ENCODE measurements at regions not wholly inside any gene's neighbourhood (a gene's known extent, or its start where the extent isn't known, plus 50 kb on each side); places are given as distances from the start of the nearest gene placed in this dataset.
A peak's percentile ranks its signal among the peaks of the same experiment; 100 is the strongest.

DNA sequence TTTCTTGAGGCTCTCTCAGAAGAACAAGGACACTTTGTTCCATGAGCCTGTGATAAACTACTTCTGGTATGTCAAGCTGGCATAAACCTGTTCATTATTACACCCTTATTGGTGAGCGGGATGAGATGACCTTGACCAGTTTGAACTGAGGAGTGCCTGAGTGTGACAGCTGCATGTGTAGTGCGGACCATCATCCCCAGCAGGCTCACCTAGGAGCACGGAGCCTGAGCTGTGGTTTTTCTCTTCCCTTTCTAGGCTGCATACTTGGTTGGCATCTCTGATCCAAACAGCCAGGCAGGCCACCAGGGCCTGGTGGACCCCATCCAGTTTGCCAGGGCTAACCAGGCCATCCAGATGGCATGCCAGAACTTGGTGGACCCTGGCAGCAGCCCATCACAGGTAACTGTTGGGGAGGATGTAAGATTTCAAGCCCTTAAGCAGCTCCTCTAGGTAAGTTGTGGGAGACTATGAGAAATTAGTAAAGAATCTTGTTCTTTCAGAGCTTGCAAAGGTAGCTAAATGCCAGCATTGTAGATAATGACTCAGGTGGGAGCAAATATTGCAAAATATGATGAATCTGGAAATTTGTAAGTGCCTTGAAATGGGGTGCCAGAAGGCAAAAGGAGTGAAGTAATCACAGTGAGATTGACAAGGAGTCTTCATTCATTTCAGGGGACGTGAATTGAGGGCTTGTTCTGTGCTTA lies 288.9 kb upstream of the TPM1 start:
- Histone ChIP-seq H3K4me1 (peaks cover 0 to 5% (median 0%) of the 10 kb centered on the region in 6 donors), H3K27ac (peak overlapping the region in 1 of 8 donors; percentile 24), H3K9me3 (no peaks in the 10 kb centered on the region), H3K27me3 (replicated peaks in 1 of 7) (no peaks in the 10 kb centered on the region), H3K4me3 (no peak overlapping the region), H3K36me3 (no peaks in the 10 kb centered on the region)
- intact Hi-C loops (cut with DNase I; ENCODE audit: low total_unique reads), result no loop called here
- 86 to 97% (median 92%) methylated on average over 4 of the region's 4 CpGs for WGBS, 5 donors
- DNase-seq, result no peak
- no peak for TF ChIP-seq POLR2A (IDR thresholded peaks at IDR 0.05)
- TF ChIP-seq, protein P1, sequence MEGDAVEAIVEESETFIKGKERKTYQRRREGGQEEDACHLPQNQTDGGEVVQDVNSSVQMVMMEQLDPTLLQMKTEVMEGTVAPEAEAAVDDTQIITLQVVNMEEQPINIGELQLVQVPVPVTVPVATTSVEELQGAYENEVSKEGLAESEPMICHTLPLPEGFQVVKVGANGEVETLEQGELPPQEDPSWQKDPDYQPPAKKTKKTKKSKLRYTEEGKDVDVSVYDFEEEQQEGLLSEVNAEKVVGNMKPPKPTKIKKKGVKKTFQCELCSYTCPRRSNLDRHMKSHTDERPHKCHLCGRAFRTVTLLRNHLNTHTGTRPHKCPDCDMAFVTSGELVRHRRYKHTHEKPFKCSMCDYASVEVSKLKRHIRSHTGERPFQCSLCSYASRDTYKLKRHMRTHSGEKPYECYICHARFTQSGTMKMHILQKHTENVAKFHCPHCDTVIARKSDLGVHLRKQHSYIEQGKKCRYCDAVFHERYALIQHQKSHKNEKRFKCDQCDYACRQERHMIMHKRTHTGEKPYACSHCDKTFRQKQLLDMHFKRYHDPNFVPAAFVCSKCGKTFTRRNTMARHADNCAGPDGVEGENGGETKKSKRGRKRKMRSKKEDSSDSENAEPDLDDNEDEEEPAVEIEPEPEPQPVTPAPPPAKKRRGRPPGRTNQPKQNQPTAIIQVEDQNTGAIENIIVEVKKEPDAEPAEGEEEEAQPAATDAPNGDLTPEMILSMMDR (IDR thresholded peaks at IDR 0.05 in 8 of 11, conservative IDR thresholded peaks at IDR 0.05 in 3 of 11), result no peak
- TF ChIP-seq POLR2AphosphoS5 (IDR thresholded peaks at IDR 0.05), result no peak

GRCh38 chr15:62756326-62756994 lies 286.1 kb upstream of the TPM1 start:
- H3K27ac ChIP-seq, result no peak overlapping the region
- no peaks in the 10 kb centered on the region for H3K9me3 ChIP-seq
- WGBS, 5 donors, result 94 to 98% (median 97%) methylated on average over 6 of the region's 6 CpGs
- no peaks in the 10 kb centered on the region for H3K36me3 ChIP-seq
- intact Hi-C loops (cut with DNase I; ENCODE audit: low total_unique reads), result no loop called here
- H3K27me3 ChIP-seq (replicated peaks in 1 of 7), result no peaks in the 10 kb centered on the region
- no peak overlapping the region for H3K4me3 ChIP-seq
- TF ChIP-seq POLR2A (IDR thresholded peaks at IDR 0.05) (no peak), POLR2AphosphoS5 (IDR thresholded peaks at IDR 0.05) (no peak)
- TF ChIP-seq, protein P1 (IDR thresholded peaks at IDR 0.05 in 8 of 11, conservative IDR thresholded peaks at IDR 0.05 in 3 of 11), result no peak
- DNase-seq, result no peak
- H3K4me1 ChIP-seq, result peaks cover 0 to 5% (median 0%) of the 10 kb centered on the region in 6 donors

DNA sequence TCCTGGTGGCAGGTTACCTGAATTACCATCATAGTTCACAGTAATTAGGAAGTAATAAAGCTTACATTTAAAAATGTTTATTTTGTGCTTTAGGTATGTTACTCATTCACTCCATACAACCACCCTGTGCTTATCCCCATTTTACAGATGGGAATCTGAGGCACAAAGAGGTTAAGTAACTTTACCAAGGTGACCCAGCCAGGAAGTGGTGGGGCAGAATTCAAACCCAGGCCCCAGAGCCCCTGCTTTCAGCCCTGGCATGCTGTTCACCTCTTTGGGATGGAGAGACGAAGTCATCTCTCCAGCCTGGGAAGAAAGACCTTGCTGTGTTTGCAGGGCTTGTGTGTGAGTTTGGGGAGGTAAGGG lies 285.6 kb upstream of the TPM1 start:
- Histone ChIP-seq H3K36me3 (peaks cover 0 to 4% (median 0%) of the 10 kb centered on the region in 6 donors), H3K9me3 (no peaks in the 10 kb centered on the region), H3K27ac (no peak overlapping the region), H3K4me3 (no peak overlapping the region), H3K27me3 (replicated peaks in 1 of 7) (no peaks in the 10 kb centered on the region), H3K4me1 (peaks cover 0 to 5% (median 0%) of the 10 kb centered on the region in 6 donors)
- intact Hi-C loops (cut with DNase I; ENCODE audit: low total_unique reads), result no loop called here
- no peak for TF ChIP-seq POLR2A (IDR thresholded peaks at IDR 0.05)
- no peak for TF ChIP-seq POLR2AphosphoS5 (IDR thresholded peaks at IDR 0.05)
- TF ChIP-seq, protein P1 (IDR thresholded peaks at IDR 0.05 in 8 of 11, conservative IDR thresholded peaks at IDR 0.05 in 3 of 11), result no peak
- no peak for DNase-seq
- WGBS, 5 donors, result 93 to 100% (median 96%) methylated on average over 1 of the region's 1 CpG

DNA sequence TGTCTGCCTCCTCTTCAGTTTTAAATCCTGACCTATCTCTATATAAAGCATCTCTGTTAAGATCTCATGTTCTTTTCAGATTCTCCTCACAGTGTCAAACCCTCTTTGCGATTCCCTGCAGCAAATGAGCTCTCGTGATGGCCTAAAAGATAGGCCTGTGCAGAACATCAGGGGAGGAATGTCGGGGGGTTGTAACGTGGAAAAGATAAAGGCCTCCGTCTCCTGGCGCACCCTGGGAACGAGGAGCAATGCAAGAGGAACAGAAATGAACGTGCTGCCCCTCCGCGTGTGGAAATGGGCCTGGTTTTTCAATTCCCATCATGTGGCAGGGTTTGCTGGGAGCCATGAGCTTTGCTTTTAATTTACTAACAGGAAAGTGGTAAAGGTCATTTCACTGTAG lies 285.0 kb upstream of the TPM1 start:
- no peak for TF ChIP-seq POLR2AphosphoS5 (IDR thresholded peaks at IDR 0.05)
- TF ChIP-seq, protein P1 (IDR thresholded peaks at IDR 0.05 in 8 of 11, conservative IDR thresholded peaks at IDR 0.05 in 3 of 11), result no peak
- no peak for TF ChIP-seq POLR2A (IDR thresholded peaks at IDR 0.05)
- WGBS, 5 donors, result 83 to 93% (median 90%) methylated on average over 10 of the region's 10 CpGs
- DNase-seq, result no peak
- no peaks in the 10 kb centered on the region for H3K27me3 ChIP-seq (replicated peaks in 1 of 7)
- H3K9me3 ChIP-seq, result no peaks in the 10 kb centered on the region
- H3K36me3 ChIP-seq, result peaks cover 0 to 10% (median 0%) of the 10 kb centered on the region in 6 donors
- no peak overlapping the region for H3K4me3 ChIP-seq
- H3K4me1 ChIP-seq, result peaks cover 0 to 5% (median 0%) of the 10 kb centered on the region in 6 donors
- intact Hi-C loops (cut with DNase I; ENCODE audit: low total_unique reads), result no loop called here
- H3K27ac ChIP-seq, result no peak overlapping the region
